ENCODE measurements at regions not wholly inside any gene's neighbourhood (a gene's known extent, or its start where the extent isn't known, plus 50 kb on each side); places are given as distances from the start of the nearest gene placed in this dataset.

DNA sequence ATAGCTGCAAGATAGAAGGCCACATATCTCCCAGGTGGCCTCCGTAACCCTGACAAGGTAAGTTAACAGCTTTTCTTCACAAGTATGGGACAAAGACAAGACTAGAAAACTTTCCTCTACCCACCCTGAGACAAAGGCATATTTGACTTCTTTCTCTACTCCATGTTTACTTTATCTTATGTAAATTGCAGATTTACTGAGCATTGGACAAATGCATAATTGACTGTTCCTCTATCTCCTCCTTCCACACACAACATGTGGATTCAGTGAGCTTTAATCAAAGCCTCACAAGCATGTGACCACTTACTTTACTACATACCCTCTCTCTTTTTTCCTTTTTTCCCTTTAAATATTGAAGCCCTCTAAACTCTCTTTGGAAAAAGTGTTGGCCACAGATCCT is 289.1 kb upstream of the TMTC1 start:
- no peak overlapping the region for H3K27ac ChIP-seq (ENCODE audit: low read length)
- no peaks in the 10 kb centered on the region for H3K27me3 ChIP-seq (ENCODE audit: low read length)
- H3F3A ChIP-seq (ENCODE audit: low read length, unreplicated experiment): no peaks in the 10 kb centered on the region
- no peaks in the 10 kb centered on the region for H3K9me3 ChIP-seq (ENCODE audit: low read length)
- H3K4me2 ChIP-seq (ENCODE audit: low read length): no peak overlapping the region
- H3K9me2 ChIP-seq (replicated peaks; ENCODE audit: low read length): no peaks in the 10 kb centered on the region
- H3K79me2 ChIP-seq (ENCODE audit: low read length): no peaks in the 10 kb centered on the region
- ChIA-PET CTCF (no interaction called here), POLR2A (ENCODE audit: unreplicated experiment) (no interaction called here)
- no peak overlapping the region for H3K4me3 ChIP-seq (ENCODE audit: low read length)
- H2AFZ ChIP-seq (ENCODE audit: low read length): no peak overlapping the region
- no peaks in the 10 kb centered on the region for H3K4me1 ChIP-seq (ENCODE audit: insufficient read depth, low read length)
- no peak for ATAC-seq
- BruUV-seq (replicated peaks): no TSS peak
- intact Hi-C loops (cut with micrococcal nuclease): no loop called here
- no peak for DNase-seq
- no peaks in the 10 kb centered on the region for H3K36me3 ChIP-seq (ENCODE audit: low read depth, low read length)
- TF ChIP-seq, protein P1, sequence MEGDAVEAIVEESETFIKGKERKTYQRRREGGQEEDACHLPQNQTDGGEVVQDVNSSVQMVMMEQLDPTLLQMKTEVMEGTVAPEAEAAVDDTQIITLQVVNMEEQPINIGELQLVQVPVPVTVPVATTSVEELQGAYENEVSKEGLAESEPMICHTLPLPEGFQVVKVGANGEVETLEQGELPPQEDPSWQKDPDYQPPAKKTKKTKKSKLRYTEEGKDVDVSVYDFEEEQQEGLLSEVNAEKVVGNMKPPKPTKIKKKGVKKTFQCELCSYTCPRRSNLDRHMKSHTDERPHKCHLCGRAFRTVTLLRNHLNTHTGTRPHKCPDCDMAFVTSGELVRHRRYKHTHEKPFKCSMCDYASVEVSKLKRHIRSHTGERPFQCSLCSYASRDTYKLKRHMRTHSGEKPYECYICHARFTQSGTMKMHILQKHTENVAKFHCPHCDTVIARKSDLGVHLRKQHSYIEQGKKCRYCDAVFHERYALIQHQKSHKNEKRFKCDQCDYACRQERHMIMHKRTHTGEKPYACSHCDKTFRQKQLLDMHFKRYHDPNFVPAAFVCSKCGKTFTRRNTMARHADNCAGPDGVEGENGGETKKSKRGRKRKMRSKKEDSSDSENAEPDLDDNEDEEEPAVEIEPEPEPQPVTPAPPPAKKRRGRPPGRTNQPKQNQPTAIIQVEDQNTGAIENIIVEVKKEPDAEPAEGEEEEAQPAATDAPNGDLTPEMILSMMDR (conservative IDR thresholded peaks at IDR 0.05; ENCODE audit: low read depth, low read length): no peak
- H4K20me1 ChIP-seq (ENCODE audit: low read length): no peaks in the 10 kb centered on the region
- H3K9ac ChIP-seq (ENCODE audit: low read length): no peak overlapping the region

DNA sequence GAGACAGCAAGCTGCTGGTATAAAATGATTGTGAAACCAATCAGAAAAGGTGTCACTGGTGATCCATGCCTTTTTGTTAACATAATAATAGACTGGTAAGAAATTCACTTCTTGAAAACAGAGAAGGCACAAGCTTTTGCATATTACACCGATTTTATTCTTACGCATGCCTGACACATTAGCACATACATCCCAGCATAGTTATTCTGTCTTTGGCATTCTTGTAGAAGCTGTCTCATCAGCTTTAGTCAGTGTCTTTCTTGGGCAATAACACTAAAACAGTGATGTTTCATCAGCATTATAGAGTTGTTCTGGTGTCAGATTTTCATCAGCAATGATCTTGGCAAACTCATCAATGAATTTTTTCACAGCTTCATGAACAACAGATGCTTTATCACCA is 283.4 kb upstream of the TMTC1 start:
- Histone ChIP-seq H3K4me2 (ENCODE audit: low read length) (no peak overlapping the region), H3K9ac (ENCODE audit: low read length) (no peak overlapping the region), H3K9me3 (ENCODE audit: low read length) (no peaks in the 10 kb centered on the region), H3K79me2 (ENCODE audit: low read length) (no peaks in the 10 kb centered on the region), H3K4me1 (ENCODE audit: insufficient read depth, low read length) (no peaks in the 10 kb centered on the region), H3K36me3 (ENCODE audit: low read depth, low read length) (no peaks in the 10 kb centered on the region), H3K27ac (ENCODE audit: low read length) (no peak overlapping the region), H3F3A (ENCODE audit: low read length, unreplicated experiment) (no peaks in the 10 kb centered on the region), H2AFZ (ENCODE audit: low read length) (no peak overlapping the region), H3K9me2 (replicated peaks; ENCODE audit: low read length) (no peaks in the 10 kb centered on the region), H3K4me3 (ENCODE audit: low read length) (no peak overlapping the region), H3K27me3 (ENCODE audit: low read length) (no peaks in the 10 kb centered on the region), H4K20me1 (ENCODE audit: low read length) (no peaks in the 10 kb centered on the region)
- intact Hi-C loops (cut with micrococcal nuclease): no loop called here
- no peak for ATAC-seq
- ChIA-PET CTCF (interaction anchor here (0.6 kb wide), 1 partner anchor 237 kb away, joined by 3 read pairs; no protein-coding TSS in a partner anchor), POLR2A (ENCODE audit: unreplicated experiment) (no interaction called here)
- DNase-seq: no peak
- TF ChIP-seq EZH2phosphoT487 (IDR thresholded peaks at IDR 0.05; ENCODE audit: borderline replicate concordance, low read length) (no peak), EZH2 (IDR thresholded peaks at IDR 0.05; ENCODE audit: low read length, unreplicated experiment) (no peak)
- TF ChIP-seq, protein P1 (conservative IDR thresholded peaks at IDR 0.05; ENCODE audit: low read depth, low read length): no peak
- no TSS peak for BruUV-seq (replicated peaks)

DNA sequence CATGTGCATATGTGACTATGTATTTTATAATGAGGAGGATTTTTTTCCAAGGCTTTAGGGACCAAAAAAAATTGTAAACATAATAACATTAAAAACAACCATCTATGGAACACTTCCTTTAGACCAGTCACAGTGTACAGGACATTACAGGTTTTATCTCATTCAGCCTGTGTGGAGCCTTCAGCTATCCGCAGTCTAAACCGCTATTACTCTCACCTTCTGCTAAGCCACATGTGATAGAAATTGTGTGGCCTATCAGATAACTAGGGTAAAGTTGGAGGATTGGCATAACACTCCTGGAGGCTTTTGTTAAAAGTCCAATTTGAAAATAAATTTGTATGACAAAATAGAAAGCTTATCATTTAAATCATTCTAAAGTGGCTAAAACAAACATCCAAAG is 281.2 kb upstream of the TMTC1 start:
- Histone ChIP-seq H2AFZ (ENCODE audit: low read length) (no peak overlapping the region), H3K27me3 (ENCODE audit: low read length) (no peaks in the 10 kb centered on the region), H3K9me3 (ENCODE audit: low read length) (no peaks in the 10 kb centered on the region)

More for the DNA sequence above, 281.2 kb upstream of the TMTC1 start:
- Histone ChIP-seq H3K27ac (ENCODE audit: low read length) (no peak overlapping the region), H3K9ac (ENCODE audit: low read length) (no peak overlapping the region), H4K20me1 (ENCODE audit: low read length) (no peaks in the 10 kb centered on the region), H3K79me2 (ENCODE audit: low read length) (no peaks in the 10 kb centered on the region), H3K4me2 (ENCODE audit: low read length) (no peak overlapping the region), H3K4me3 (ENCODE audit: low read length) (no peak overlapping the region), H3K9me2 (replicated peaks; ENCODE audit: low read length) (no peaks in the 10 kb centered on the region), H3F3A (ENCODE audit: low read length, unreplicated experiment) (no peaks in the 10 kb centered on the region), H3K4me1 (ENCODE audit: insufficient read depth, low read length) (no peaks in the 10 kb centered on the region), H3K36me3 (ENCODE audit: low read depth, low read length) (no peaks in the 10 kb centered on the region)
- DNase-seq (no peak), ATAC-seq (no peak)
- intact Hi-C loops (cut with micrococcal nuclease): no loop called here
- POLR2A ChIA-PET (ENCODE audit: unreplicated experiment): no interaction called here
- BruUV-seq (replicated peaks): no TSS peak
- CTCF ChIA-PET: no interaction called here
- TF ChIP-seq, protein P1 (conservative IDR thresholded peaks at IDR 0.05; ENCODE audit: low read depth, low read length): no peak
- TF ChIP-seq EZH2 (IDR thresholded peaks at IDR 0.05; ENCODE audit: low read length, unreplicated experiment): no peak
- no peak for TF ChIP-seq EZH2phosphoT487 (IDR thresholded peaks at IDR 0.05; ENCODE audit: borderline replicate concordance, low read length)
